ENCODE measurements at regions not wholly inside any gene's neighbourhood (a gene's known extent, or its start where the extent isn't known, plus 50 kb on each side); places are given as distances from the start of the nearest gene placed in this dataset.

DNA sequence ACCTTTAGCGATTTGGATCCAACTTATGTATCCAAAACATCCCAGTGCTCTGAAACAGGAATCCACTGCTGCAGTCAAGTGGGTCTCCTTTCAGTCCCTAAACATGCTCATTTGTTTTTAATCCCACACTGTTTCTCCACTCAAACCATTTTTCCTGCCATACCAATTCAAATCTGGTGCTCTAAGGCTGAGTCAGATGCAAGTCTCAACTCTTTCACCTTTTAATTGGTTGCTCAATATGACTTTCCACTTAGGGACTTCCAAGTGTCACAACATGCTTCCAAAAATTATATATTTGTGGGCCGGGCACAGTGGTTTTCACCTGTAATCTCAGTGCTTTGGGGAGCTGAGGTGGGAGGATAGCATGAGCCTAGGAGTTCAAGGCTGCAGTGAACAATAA lies 113.4 kb upstream of the TANK start:
- no peak for TF ChIP-seq POLR2A (IDR thresholded peaks at IDR 0.05)
- TF ChIP-seq, protein P1, sequence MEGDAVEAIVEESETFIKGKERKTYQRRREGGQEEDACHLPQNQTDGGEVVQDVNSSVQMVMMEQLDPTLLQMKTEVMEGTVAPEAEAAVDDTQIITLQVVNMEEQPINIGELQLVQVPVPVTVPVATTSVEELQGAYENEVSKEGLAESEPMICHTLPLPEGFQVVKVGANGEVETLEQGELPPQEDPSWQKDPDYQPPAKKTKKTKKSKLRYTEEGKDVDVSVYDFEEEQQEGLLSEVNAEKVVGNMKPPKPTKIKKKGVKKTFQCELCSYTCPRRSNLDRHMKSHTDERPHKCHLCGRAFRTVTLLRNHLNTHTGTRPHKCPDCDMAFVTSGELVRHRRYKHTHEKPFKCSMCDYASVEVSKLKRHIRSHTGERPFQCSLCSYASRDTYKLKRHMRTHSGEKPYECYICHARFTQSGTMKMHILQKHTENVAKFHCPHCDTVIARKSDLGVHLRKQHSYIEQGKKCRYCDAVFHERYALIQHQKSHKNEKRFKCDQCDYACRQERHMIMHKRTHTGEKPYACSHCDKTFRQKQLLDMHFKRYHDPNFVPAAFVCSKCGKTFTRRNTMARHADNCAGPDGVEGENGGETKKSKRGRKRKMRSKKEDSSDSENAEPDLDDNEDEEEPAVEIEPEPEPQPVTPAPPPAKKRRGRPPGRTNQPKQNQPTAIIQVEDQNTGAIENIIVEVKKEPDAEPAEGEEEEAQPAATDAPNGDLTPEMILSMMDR (IDR thresholded peaks at IDR 0.05) = no peak
